Posterior cingulate gyrus (tissue), 11 donors: ENCODE measurements at regions not wholly inside any gene's neighbourhood (a gene's known extent, or its start where the extent isn't known, plus 50 kb on each side); places are given as distances from the start of the nearest gene placed in this dataset.

ENCODE experiments used
- DNase-seq, 10 donors: peaks; one replicate each; pipeline versions ENCODE4 v3.0.0 to v3.0.0-alpha.2; 2020 to 2021; ENCODE audit warnings: mixed read lengths in 3 of 10
- intact Hi-C: fragments of 100-400 bp; cut with DNase I; formaldehyde crosslinking; loops from one replicate; pipeline ENCODE4 v1.15.1; 2023

DNA sequence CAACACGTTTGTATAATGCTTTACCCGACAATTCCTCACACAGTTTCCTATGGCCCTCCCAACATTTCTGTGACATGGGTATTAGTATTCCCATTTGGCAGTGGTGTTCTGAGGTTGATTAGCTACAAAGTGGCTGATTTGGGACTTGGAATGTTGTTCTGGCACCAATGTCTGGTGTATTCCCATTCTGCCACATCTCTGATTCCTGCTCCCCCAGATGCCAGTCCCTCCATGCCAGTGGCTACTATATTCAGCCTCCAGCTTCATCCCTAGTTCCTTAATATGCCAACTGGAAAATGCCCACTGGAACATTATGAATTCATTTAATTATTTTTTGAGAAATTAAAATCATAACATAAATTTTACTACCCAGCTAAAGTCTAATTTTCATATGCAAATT is 60.6 kb upstream of the NBEA start:
- intact Hi-C loops, result no loop called here
- DNase-seq, result no peak

DNA sequence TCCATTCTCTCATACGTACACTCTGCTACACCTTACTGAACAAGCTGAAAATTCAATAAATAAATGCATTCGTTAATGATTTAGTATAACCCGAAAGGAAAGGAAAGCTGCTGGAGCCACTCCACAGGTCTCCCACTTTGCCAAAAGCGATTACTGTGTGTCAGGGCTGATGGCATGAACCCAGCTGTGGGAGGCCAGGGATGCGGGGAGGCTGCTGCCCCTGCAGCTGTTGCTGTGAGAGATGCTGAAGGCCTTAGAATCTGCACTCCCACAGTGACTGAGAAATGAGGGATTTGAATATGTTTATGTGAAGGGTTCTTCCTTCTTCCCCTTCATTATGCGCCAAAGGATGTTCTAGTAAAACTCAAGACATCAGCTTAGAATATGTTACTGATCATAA is 58.7 kb upstream of the NBEA start:
- no peak for DNase-seq
- intact Hi-C loops, result no loop called here

DNA sequence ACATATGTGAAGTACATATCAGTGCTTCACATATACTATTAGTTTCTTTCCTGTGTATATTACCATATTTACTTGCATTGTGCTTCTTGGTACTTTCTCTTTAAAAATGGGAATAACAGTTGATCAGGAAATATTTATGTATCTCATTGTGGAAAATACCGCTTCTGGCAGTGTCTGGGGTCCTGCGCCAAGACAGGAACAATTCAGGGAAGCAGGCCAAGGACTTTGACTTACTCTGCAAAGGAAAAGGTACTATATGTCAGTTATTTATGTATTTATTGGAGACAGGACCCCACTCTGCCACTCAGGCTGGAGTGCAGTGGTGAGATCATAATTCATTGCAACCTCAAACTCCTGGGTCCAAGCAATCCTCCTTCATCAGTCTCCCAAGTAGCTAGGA is 57.7 kb upstream of the NBEA start:
- DNase-seq, result no peak
- intact Hi-C loops, result no loop called here

DNA sequence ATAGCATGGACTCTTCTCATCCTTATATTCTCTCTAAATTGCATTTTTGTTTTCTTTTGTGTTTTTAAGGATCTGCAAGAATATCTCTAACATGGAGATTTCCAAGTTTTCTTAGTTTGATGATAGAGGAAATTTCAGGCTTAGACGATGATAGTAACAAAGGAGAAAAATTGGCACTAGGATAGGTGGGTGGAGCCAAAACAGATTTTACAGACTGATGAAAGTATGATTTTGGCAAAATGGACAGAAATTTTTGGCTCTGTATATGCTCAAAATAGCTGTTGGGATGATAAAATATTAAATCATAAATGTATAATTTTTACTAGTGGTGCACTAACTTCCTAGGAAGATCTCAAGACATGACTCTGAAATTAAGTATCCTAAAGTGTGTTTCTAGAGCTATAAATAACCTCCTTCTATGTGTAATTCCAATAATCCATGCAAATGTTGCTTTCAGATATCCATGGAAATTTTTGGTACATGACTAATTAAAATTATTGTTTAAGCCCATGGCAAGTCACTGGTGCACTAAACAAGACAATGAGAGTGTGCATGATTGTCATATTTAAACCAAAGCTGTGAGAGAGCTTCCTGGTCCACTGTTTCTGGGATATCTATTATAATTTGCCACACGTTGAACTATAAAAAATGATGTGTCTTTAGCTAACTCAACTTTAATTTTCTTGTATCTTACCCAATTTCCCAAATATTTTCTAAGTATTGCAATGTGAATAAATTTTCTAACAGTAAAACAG is 55.8 kb upstream of the NBEA start:
- intact Hi-C loops, result no loop called here
- no peak for DNase-seq

DNA sequence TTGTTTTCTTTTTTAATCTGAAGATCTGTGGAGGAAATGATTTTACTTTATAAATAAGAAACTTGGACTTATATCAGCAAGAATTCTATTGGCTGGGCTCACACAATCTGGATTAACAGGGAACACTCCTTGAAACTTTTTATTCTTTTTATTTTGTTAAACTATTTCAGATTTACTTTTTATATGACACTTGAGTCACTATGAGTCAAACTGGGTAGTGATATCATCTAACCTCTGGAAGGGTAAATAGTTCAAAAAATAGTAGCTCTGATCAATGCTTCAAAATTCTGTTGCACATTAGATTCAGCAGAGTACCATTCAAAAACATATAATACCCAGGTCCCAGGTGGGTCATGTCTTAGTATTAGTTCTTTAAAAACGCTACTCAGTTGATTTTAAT is 55.1 kb upstream of the NBEA start:
- no peak for DNase-seq
- intact Hi-C loops, result no loop called here
